CD4-positive, alpha-beta T cell (primary cell): ENCODE measurements at regions not wholly inside any gene's neighbourhood (a gene's known extent, or its start where the extent isn't known, plus 50 kb on each side); places are given as distances from the start of the nearest gene placed in this dataset.

Experiments
- ATAC-seq: fragments of 200-7000 bp; cut with Tn5 transposase; one replicate; pipeline ENCODE4 v1.10.0; 2022; ENCODE audit warnings: mild to moderate bottlenecking; ENCODE audit not compliant: poor library complexity
- CTCF ChIA-PET: fragments of 350-600 bp; sonication (Branson Sonifier 250); formaldehyde crosslinking; loops from one replicate; lab custom pipeline; 2021; ENCODE audit warnings: antibody characterized with exemption, inconsistent platforms; lab: Charles Lee
- POLR2A ChIA-PET: fragments of 350-600 bp; sonication (Branson Sonifier 250); formaldehyde crosslinking; loops from one replicate; lab custom pipeline; 2021; ENCODE audit warnings: antibody characterized with exemption, inconsistent platforms; lab: Charles Lee
- DNase-seq, 14 experiments: peaks; one replicate each; pipeline ENCODE4 v3.0.0-alpha.2; 2013 to 2020; ENCODE audit warnings: mixed read lengths in 2 of 14
- H3K27ac ChIP-seq, 2 donors: one replicate each; pipeline versions ENCODE4 v1.5.1 to v1.7.0; 2013; ENCODE audit warnings: low read length in 2 of 2, low read depth in 1 of 2, mild to moderate bottlenecking in 1 of 2
- H3K27me3 ChIP-seq, 2 experiments: 1 replicate in 1 of 2; 2 replicates in 1 of 2; pipeline versions ENCODE4 v1.6.1 to v1.7.0; 2013; ENCODE audit warnings: low read length in 2 of 2, control low read depth in 1 of 2, mild to moderate bottlenecking in 1 of 2, moderate library complexity in 1 of 2; ENCODE audit not compliant: insufficient read depth in 2 of 2, control insufficient read depth in 1 of 2
- H3K36me3 ChIP-seq: one replicate; pipeline ENCODE4 v1.6.1; 2013; ENCODE audit warnings: low read length, control low read depth; ENCODE audit not compliant: insufficient read depth
- H3K4me1 ChIP-seq: one replicate; pipeline ENCODE4 v1.6.1; 2013; ENCODE audit warnings: low read length, control low read depth; ENCODE audit not compliant: insufficient read depth
- H3K4me3 ChIP-seq: one replicate; pipeline ENCODE4 v1.5.1; 2013; ENCODE audit warnings: mild to moderate bottlenecking, low read length, moderate library complexity
- H3K9me3 ChIP-seq, 2 experiments: 1 replicate in 1 of 2; 2 replicates in 1 of 2; pipeline versions ENCODE4 v1.6.1 to v1.7.0; 2013; ENCODE audit warnings: low read length in 2 of 2, mild to moderate bottlenecking in 2 of 2, control low read depth in 1 of 2, moderate library complexity in 1 of 2; ENCODE audit not compliant: control insufficient read depth in 1 of 2, insufficient read depth in 1 of 2
- H3K27ac Mint-ChIP-seq: one replicate; pipeline ENCODE4 v1.8.0; 2020; ENCODE audit warnings: mixed read lengths
- H3K27me3 Mint-ChIP-seq: one replicate; pipeline ENCODE4 v1.8.0; 2021; ENCODE audit warnings: mixed read lengths
- H3K36me3 Mint-ChIP-seq: one replicate; pipeline ENCODE4 v1.8.0; 2021; ENCODE audit warnings: low read depth, mixed read lengths
- H3K4me1 Mint-ChIP-seq: one replicate; pipeline ENCODE4 v1.8.0; 2021; ENCODE audit warnings: low read depth, mixed read lengths
- H3K4me3 Mint-ChIP-seq: one replicate; pipeline ENCODE4 v1.8.0; 2020; ENCODE audit warnings: mild to moderate bottlenecking, mixed read lengths
- H3K9me3 Mint-ChIP-seq: one replicate; pipeline ENCODE4 v1.8.0; 2020; ENCODE audit warnings: mixed read lengths
- intact Hi-C, 2 experiments: fragments of 100-400 bp; cut with DNase I in 1 of 2; cut with micrococcal nuclease in 1 of 2; formaldehyde crosslinking; loops; one replicate each; pipeline versions ENCODE4 v1.15.1 to v1.9.0; 2023 to 2025; cut with DNase I, micrococcal nuclease
- TF ChIP-seq, protein P1 (sequence below): fragments of 200-600 bp; IDR thresholded peaks from one replicate; pipeline ENCODE4 v1.8.0; 2022; ENCODE audit warnings: antibody characterized with exemption, mild to moderate bottlenecking

DNA sequence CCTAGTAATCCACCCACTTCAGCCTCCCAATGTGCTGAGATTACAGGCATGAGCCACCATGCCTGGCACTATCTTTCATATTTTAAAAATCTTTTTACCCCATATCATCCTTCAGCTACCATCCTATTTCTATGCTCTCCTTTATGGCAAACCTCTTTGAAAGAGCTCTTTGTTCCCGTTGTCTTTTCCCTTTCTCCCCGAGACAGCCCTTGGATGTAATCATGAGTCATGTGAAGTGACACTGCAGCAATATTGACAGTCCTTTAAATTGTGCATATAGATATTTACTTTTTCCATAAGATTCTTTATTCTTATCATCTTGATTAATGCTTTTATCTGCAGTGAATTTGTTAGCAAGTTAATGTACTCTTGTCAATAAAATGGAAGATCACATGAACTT lies 286.6 kb downstream of the ANKRD7 start:
- no peaks in the 10 kb centered on the region for H3K4me1 Mint-ChIP-seq
- POLR2A ChIA-PET: no interaction called here

DNA sequence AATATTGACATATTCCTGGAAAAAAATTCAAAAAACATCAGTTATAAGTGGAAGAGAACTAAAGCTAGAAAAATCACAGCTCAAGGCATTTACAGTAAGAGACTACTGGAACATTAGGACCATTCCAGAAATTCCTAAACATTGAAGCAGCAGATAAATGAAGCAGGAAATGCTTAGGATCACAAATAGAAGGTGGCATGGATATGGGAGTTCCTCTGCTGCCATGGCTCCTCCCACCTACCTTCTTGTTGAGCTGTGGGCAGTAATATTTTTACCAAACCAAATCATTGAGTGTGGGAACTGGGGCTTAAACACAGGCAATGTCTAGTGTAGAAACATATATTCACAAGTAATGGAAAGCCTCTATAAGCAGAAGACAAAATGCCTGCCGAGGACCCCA lies 292.8 kb downstream of the ANKRD7 start:
- peaks cover 0 to 4% of the 10 kb centered on the region in 2 experiments for H3K9me3 ChIP-seq
- H3K36me3 Mint-ChIP-seq: no peaks in the 10 kb centered on the region
- ChIA-PET CTCF (no interaction called here), POLR2A (no interaction called here)
- TF ChIP-seq, protein P1, sequence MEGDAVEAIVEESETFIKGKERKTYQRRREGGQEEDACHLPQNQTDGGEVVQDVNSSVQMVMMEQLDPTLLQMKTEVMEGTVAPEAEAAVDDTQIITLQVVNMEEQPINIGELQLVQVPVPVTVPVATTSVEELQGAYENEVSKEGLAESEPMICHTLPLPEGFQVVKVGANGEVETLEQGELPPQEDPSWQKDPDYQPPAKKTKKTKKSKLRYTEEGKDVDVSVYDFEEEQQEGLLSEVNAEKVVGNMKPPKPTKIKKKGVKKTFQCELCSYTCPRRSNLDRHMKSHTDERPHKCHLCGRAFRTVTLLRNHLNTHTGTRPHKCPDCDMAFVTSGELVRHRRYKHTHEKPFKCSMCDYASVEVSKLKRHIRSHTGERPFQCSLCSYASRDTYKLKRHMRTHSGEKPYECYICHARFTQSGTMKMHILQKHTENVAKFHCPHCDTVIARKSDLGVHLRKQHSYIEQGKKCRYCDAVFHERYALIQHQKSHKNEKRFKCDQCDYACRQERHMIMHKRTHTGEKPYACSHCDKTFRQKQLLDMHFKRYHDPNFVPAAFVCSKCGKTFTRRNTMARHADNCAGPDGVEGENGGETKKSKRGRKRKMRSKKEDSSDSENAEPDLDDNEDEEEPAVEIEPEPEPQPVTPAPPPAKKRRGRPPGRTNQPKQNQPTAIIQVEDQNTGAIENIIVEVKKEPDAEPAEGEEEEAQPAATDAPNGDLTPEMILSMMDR: no peak
- intact Hi-C loops: no loop called here
- H3K4me1 Mint-ChIP-seq: no peaks in the 10 kb centered on the region
- no peaks in the 10 kb centered on the region for H3K27me3 ChIP-seq
- H3K4me3 Mint-ChIP-seq: no peak overlapping the region
- no peak overlapping the region for H3K4me3 ChIP-seq
- DNase-seq: no peak
- no peaks in the 10 kb centered on the region for H3K4me1 ChIP-seq
- no peaks in the 10 kb centered on the region for H3K9me3 Mint-ChIP-seq
- H3K27ac ChIP-seq: no peak overlapping the region
- H3K27me3 Mint-ChIP-seq: no peaks in the 10 kb centered on the region
- no peak overlapping the region for H3K27ac Mint-ChIP-seq
- no peaks in the 10 kb centered on the region for H3K36me3 ChIP-seq
- no peak for ATAC-seq

More for the DNA sequence above, 286.6 kb downstream of the ANKRD7 start:
- no peaks in the 10 kb centered on the region for H3K4me1 ChIP-seq
- no peaks in the 10 kb centered on the region for H3K27me3 Mint-ChIP-seq
- no peak overlapping the region for H3K4me3 ChIP-seq
- TF ChIP-seq, protein P1: no peak
- no peak for ATAC-seq
- no peaks in the 10 kb centered on the region for H3K36me3 Mint-ChIP-seq
- H3K4me3 Mint-ChIP-seq: no peak overlapping the region
- H3K27ac ChIP-seq: no peak overlapping the region
- no peak for DNase-seq
- CTCF ChIA-PET: no interaction called here
- H3K9me3 Mint-ChIP-seq: no peaks in the 10 kb centered on the region
- no peaks in the 10 kb centered on the region for H3K36me3 ChIP-seq
- no peak overlapping the region for H3K27ac Mint-ChIP-seq
- intact Hi-C loops: no loop called here
- no peaks in the 10 kb centered on the region for H3K27me3 ChIP-seq
- H3K9me3 ChIP-seq: peaks cover 0 to 4% of the 10 kb centered on the region in 2 experiments

DNA sequence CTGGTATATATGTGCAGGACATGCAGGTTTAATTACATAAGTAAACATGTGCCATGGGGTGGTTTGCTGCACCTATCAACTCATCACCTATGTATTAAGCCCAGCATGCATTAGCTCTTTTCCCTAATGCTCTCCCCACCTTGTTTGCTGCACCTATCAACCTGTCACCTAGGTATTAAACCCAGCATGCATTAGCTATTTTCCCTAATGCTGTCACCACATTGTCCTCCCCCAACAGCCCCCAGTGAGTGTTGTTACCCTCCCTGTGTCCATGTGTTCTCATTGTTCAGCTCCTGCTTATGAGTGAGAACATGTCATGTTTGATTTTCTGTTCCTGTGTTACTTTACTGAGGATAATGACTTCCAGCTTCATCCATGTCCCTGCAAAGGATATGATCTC lies 300.5 kb downstream of the ANKRD7 start:
- H3K27me3 ChIP-seq: no peaks in the 10 kb centered on the region
- no peak overlapping the region for H3K4me3 ChIP-seq
- H3K9me3 ChIP-seq: no peaks in the 10 kb centered on the region
- no peak for ATAC-seq
- H3K27ac ChIP-seq: no peak overlapping the region
- Mint-ChIP-seq H3K27ac (no peak overlapping the region), H3K9me3 (no peaks in the 10 kb centered on the region), H3K4me3 (no peak overlapping the region), H3K27me3 (no peaks in the 10 kb centered on the region), H3K4me1 (no peaks in the 10 kb centered on the region), H3K36me3 (no peaks in the 10 kb centered on the region)
- no peaks in the 10 kb centered on the region for H3K4me1 ChIP-seq
- no peaks in the 10 kb centered on the region for H3K36me3 ChIP-seq
- TF ChIP-seq, protein P1: no peak
- intact Hi-C loops: no loop called here
- DNase-seq: no peak
- ChIA-PET CTCF (no interaction called here), POLR2A (no interaction called here)
